ENCODE measurements at regions not wholly inside any gene's neighbourhood (a gene's known extent, or its start where the extent isn't known, plus 50 kb on each side); places are given as distances from the start of the nearest gene placed in this dataset.

- no peaks in the 10 kb centered on the region for H3K27me3 ChIP-seq (ENCODE audit: control insufficient read depth, extremely low read depth, insufficient read depth, low read length)
- dilution Hi-C loops (cut with MboI; ENCODE audit: extremely low pct_ligation_motif_present, low sequenced_read_pairs): no loop called here
- H3K4me2 ChIP-seq (ENCODE audit: control insufficient read depth, extremely low read depth, insufficient read depth, low read depth, low read length): no peak overlapping the region
- no peak overlapping the region for H2AFZ ChIP-seq (ENCODE audit: control insufficient read depth, low read length)
- no peaks in the 10 kb centered on the region for H3K9me3 ChIP-seq (ENCODE audit: control insufficient read depth, low read depth, low read length)
- H3K36me3 ChIP-seq (ENCODE audit: control insufficient read depth in 2 of 2, extremely low read depth in 1 of 2, insufficient read depth in 2 of 2, low read length in 2 of 2): no peaks in the 10 kb centered on the region
- H3K4me3 ChIP-seq (ENCODE audit: control insufficient read depth in 2 of 3, extremely low read depth in 1 of 3, insufficient read depth in 2 of 3, low read depth in 1 of 3, low read length in 3 of 3): no peak overlapping the region
- no peak overlapping the region for H3K9ac ChIP-seq (ENCODE audit: control insufficient read depth, extremely low read depth, insufficient read depth, low read length)
- FAIRE-seq (no peak), DNase-seq (ENCODE audit: low read depth, low spot score) (no peak)
- TF ChIP-seq EZH2 (IDR thresholded peaks at IDR 0.05; ENCODE audit: low read length): no peak
- no peak for TF ChIP-seq CTCF (optimal IDR thresholded peaks at IDR 0.05 in 1 of 3, IDR thresholded peaks at IDR 0.05 in 1 of 3, conservative IDR thresholded peaks at IDR 0.05 in 1 of 3; ENCODE audit: extremely low read depth in 1 of 3, insufficient read depth in 2 of 3, low read length in 3 of 3)
- no peaks in the 10 kb centered on the region for H3K79me2 ChIP-seq (ENCODE audit: control insufficient read depth, insufficient read depth, low read length)
- no peaks in the 10 kb centered on the region for H3K9me1 ChIP-seq (ENCODE audit: control insufficient read depth, extremely low read depth, insufficient read depth, low read length)
- H3K27ac ChIP-seq (ENCODE audit: control insufficient read depth, insufficient read depth, low read length): no peak overlapping the region
- no peaks in the 10 kb centered on the region for H4K20me1 ChIP-seq (ENCODE audit: control insufficient read depth, extremely low read depth, insufficient read depth, low read length)
- H3K4me1 ChIP-seq (ENCODE audit: control insufficient read depth, extremely low read depth, insufficient read depth, low read length): no peaks in the 10 kb centered on the region
These were observed 266.8 kb downstream of the PCDH20 start for GRCh38 chr13:61148691-61149315.

- no peak for DNase-seq (ENCODE audit: low read depth, low spot score)
- no peak overlapping the region for H2AFZ ChIP-seq (ENCODE audit: control insufficient read depth, low read length)
- dilution Hi-C loops (cut with MboI; ENCODE audit: extremely low pct_ligation_motif_present, low sequenced_read_pairs): no loop called here
- H3K4me1 ChIP-seq (ENCODE audit: control insufficient read depth, extremely low read depth, insufficient read depth, low read length): no peaks in the 10 kb centered on the region
- no peak overlapping the region for H3K9ac ChIP-seq (ENCODE audit: control insufficient read depth, extremely low read depth, insufficient read depth, low read length)
- no peaks in the 10 kb centered on the region for H3K36me3 ChIP-seq (ENCODE audit: control insufficient read depth in 2 of 2, extremely low read depth in 1 of 2, insufficient read depth in 2 of 2, low read length in 2 of 2)
- H4K20me1 ChIP-seq (ENCODE audit: control insufficient read depth, extremely low read depth, insufficient read depth, low read length): no peaks in the 10 kb centered on the region
- H3K9me3 ChIP-seq (ENCODE audit: control insufficient read depth, low read depth, low read length): no peaks in the 10 kb centered on the region
- H3K9me1 ChIP-seq (ENCODE audit: control insufficient read depth, extremely low read depth, insufficient read depth, low read length): no peaks in the 10 kb centered on the region
- no peaks in the 10 kb centered on the region for H3K27me3 ChIP-seq (ENCODE audit: control insufficient read depth, extremely low read depth, insufficient read depth, low read length)
- TF ChIP-seq EZH2 (IDR thresholded peaks at IDR 0.05; ENCODE audit: low read length) (no peak), CTCF (optimal IDR thresholded peaks at IDR 0.05 in 1 of 3, IDR thresholded peaks at IDR 0.05 in 1 of 3, conservative IDR thresholded peaks at IDR 0.05 in 1 of 3; ENCODE audit: extremely low read depth in 1 of 3, insufficient read depth in 2 of 3, low read length in 3 of 3) (no peak)
- H3K4me3 ChIP-seq (ENCODE audit: control insufficient read depth in 2 of 3, extremely low read depth in 1 of 3, insufficient read depth in 2 of 3, low read depth in 1 of 3, low read length in 3 of 3): no peak overlapping the region
- H3K27ac ChIP-seq (ENCODE audit: control insufficient read depth, insufficient read depth, low read length): no peak overlapping the region
- no peaks in the 10 kb centered on the region for H3K79me2 ChIP-seq (ENCODE audit: control insufficient read depth, insufficient read depth, low read length)
- FAIRE-seq: no peak
- no peak overlapping the region for H3K4me2 ChIP-seq (ENCODE audit: control insufficient read depth, extremely low read depth, insufficient read depth, low read depth, low read length)
These were observed 267.4 kb downstream of the PCDH20 start for GRCh38 chr13:61148211-61148610.
